ENCODE measurements at regions not wholly inside any gene's neighbourhood (a gene's known extent, or its start where the extent isn't known, plus 50 kb on each side); places are given as distances from the start of the nearest gene placed in this dataset.

DNA sequence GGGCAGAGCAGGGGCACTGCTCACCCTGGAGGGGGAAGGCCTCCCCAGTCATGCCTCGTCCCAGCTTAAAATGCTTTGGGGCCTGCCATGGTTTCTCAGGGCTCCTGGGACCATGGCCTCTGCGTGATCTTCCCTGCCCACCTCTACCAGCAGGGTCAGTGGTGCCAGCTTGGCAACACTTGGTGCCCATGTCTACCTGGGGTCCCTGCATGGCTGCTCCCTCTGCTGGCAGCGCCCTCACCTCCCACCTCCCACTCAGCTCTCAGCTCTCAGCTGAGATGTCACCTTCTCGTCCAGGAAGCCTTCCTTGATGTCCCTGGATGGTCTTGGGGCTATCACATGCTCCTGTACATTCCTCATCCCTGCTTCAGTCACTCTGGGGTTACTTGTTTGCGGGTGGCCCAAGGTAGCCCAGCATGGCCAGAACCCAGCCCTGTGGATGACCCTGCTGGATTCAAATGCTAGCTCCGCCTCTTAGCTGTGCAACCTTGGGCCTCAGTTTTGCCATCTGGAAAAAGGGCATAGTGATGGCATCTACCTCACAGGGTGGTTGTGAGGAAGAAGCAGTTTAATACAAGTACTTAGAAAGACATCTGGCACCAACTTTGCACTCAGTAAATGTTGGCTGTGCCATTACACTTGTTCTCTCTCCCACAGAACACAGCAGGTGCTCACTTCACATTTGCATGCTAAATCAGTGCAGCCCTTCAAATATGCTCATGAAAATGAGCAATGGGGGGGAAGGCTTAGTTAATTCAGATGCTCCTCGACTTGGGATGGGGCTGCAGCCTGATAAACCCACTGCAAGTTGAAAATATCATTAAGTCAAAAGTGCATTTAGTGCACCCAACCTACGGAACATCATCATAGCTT is 53.5 kb upstream of the PTPN1 start:
- no peak for TF ChIP-seq CTCF (IDR thresholded peaks at IDR 0.05)
- no peak for TF ChIP-seq POLR2A (IDR thresholded peaks at IDR 0.05; ENCODE audit: low read depth)
- no peak for TF ChIP-seq POLR2AphosphoS5 (IDR thresholded peaks at IDR 0.05)
- no peak for TF ChIP-seq EP300 (IDR thresholded peaks at IDR 0.05)

Measured in esophagus muscularis mucosa (tissue), 4 donors.